Esophagus (tissue), 2 donors: ENCODE measurements at regions not wholly inside any gene's neighbourhood (a gene's known extent, or its start where the extent isn't known, plus 50 kb on each side); places are given as distances from the start of the nearest gene placed in this dataset.

Experiments
- H3K27ac ChIP-seq, 2 donors: one replicate each; pipeline ENCODE4 v1.5.1; 2013; ENCODE audit warnings: low read depth in 2 of 2, mild to moderate bottlenecking in 2 of 2, inconsistent platforms in 1 of 2, low read length in 1 of 2, moderate library complexity in 1 of 2
- H3K27me3 ChIP-seq, 2 donors: one replicate each; pipeline ENCODE4 v1.6.1; 2013; ENCODE audit warnings: low read length in 2 of 2, control low read depth in 1 of 2, mild to moderate bottlenecking in 1 of 2; ENCODE audit not compliant: insufficient read depth in 2 of 2, control insufficient read depth in 1 of 2
- H3K36me3 ChIP-seq, 2 donors: one replicate each; pipeline ENCODE4 v1.6.1; 2013; ENCODE audit warnings: low read length in 1 of 2; ENCODE audit not compliant: control insufficient read depth in 2 of 2, insufficient read depth in 2 of 2
- H3K4me1 ChIP-seq, 2 donors: one replicate each; pipeline ENCODE4 v1.6.1; 2013; ENCODE audit warnings: low read length in 1 of 2; ENCODE audit not compliant: control insufficient read depth in 2 of 2, insufficient read depth in 2 of 2
- H3K4me3 ChIP-seq, 2 donors: one replicate each; pipeline ENCODE4 v1.5.1; 2013; ENCODE audit warnings: low read length in 2 of 2, mild to moderate bottlenecking in 2 of 2, low read depth in 1 of 2, moderate library complexity in 1 of 2
- H3K9me3 ChIP-seq, 2 donors: one replicate each; pipeline ENCODE4 v1.6.1; 2013; ENCODE audit warnings: mild to moderate bottlenecking in 2 of 2, low read depth in 1 of 2, low read length in 1 of 2, moderate library complexity in 1 of 2; ENCODE audit not compliant: control insufficient read depth in 2 of 2, insufficient read depth in 1 of 2
- whole genome bisulfite sequencing, 2 donors: extraction: QIAGEN DNeasy Blood & Tissue Kit; methylation state at CpG; one replicate each; pipeline ENCODE4 v1.1.7; 2013; 5-methylcytosine and 5-hydroxymethylcytosine counted together
- donor health status: healthy with polysubstance abuse.
- donor health status: Bipolar disorder and iron deficiency.

DNA sequence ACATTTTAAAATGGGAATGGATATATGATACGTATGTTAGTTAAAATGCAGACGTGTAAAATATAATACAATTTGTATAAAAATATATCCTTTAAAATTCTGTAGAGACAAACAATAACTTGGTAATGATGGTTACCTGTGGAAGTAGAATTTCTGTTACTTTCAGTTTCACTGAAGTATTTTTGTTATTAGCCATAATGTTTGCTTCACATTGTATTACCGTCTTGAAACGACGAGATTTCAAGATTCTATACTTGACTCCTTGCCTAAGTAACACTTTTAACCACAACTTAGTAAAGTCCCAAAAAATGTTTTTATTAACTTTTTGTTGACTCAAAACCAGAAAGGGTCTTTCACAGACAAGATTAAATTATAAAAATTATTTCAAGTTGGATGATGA is 488.3 kb upstream of the VRK2 start:
- Histone ChIP-seq H3K27ac (no peak overlapping the region), H3K4me3 (no peak overlapping the region), H3K36me3 (no peaks in the 10 kb centered on the region), H3K27me3 (no peaks in the 10 kb centered on the region), H3K4me1 (no peaks in the 10 kb centered on the region), H3K9me3 (no peaks in the 10 kb centered on the region)
- 80 to 82% methylated on average over 5 of the region's 5 CpGs for WGBS, 2 donors

DNA sequence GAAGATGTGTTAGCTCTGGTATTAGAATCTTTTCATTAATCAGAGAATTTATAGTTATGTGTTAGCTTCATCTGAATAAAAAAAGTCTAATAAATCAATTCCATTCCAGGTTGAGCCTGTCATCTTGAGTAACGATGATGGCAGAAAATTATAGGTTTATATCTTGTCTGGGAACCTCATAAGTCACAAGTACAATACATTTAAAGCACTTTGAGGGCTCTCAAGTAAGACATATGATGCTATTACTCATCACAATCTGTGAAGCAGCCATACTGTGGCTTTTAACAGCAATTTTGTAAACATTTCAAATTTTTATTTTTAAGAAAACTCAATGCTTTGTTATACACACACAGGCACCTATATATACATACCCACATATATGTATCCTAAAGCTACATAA is 484.1 kb upstream of the VRK2 start:
- no peak overlapping the region for H3K4me3 ChIP-seq
- WGBS, 2 donors: 65 to 75% methylated on average over 1 of the region's 1 CpG
- no peaks in the 10 kb centered on the region for H3K9me3 ChIP-seq
- H3K36me3 ChIP-seq: no peaks in the 10 kb centered on the region
- no peaks in the 10 kb centered on the region for H3K27me3 ChIP-seq
- H3K4me1 ChIP-seq: no peaks in the 10 kb centered on the region
- no peak overlapping the region for H3K27ac ChIP-seq

DNA sequence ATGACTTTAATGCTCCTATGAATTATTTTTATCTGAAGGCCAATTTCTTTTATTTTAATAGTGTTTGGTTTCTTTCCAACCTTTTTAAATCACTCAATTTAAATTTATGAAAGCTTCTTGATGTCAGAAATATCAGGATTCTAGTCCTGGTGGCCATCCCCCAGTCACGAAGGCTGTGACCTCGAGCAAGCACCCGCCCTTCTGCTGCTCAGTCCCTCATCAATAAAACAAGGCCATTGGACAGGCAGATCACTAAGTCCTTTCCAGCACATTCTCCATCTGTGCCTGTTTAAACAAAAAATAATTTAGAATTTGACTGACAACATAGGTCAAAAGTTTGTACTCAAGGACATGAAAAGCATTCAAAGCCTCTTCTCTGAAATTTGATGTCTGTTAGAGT is 483.6 kb upstream of the VRK2 start:
- H3K27ac ChIP-seq: no peak overlapping the region
- H3K4me3 ChIP-seq: no peak overlapping the region
- H3K27me3 ChIP-seq: no peaks in the 10 kb centered on the region
- 78 to 84% methylated on average over 3 of the region's 3 CpGs for WGBS, 2 donors
- no peaks in the 10 kb centered on the region for H3K9me3 ChIP-seq
- no peaks in the 10 kb centered on the region for H3K36me3 ChIP-seq
- no peaks in the 10 kb centered on the region for H3K4me1 ChIP-seq

DNA sequence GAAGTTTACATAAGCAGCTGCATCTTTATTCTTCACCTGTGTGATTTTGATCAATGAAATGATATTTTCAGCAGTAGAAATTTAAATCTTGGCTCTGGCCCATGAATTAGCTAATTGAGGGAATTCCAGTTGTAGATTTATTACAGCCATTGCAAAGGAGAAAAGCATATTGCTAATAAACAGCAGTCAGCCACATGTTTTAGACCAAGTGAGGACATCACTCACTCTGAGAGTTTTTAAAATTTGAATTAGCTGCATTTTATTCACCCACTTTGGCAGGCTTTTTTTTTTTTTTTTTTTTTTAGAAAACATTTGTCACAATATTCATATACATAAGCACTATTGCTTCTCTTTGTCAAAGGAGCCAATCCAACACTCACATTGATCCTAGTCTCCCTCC is 479.4 kb upstream of the VRK2 start:
- Histone ChIP-seq H3K27ac (no peak overlapping the region), H3K36me3 (no peaks in the 10 kb centered on the region), H3K4me1 (no peaks in the 10 kb centered on the region), H3K9me3 (peaks cover 0 to 2% of the 10 kb centered on the region in 2 donors), H3K4me3 (no peak overlapping the region), H3K27me3 (no peaks in the 10 kb centered on the region)

DNA sequence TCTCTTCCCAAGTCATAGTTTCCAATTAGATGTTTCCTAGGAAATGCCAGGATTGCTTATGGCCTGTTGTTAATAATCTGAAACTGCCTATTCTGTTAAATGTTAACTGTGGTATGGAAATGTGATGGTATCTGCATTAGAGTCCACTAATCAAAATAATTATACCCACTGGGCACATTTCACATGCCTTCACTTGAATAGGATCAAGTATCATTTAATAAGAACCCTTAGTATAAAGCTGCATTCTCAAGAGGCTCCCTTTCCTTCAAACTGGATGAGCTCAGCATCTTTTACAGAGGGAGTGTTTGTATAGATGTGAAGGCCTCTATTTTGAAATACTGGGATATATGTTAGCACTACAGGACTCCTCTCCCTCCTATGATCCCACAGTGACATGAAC is 477.2 kb upstream of the VRK2 start:
- no peaks in the 10 kb centered on the region for H3K4me1 ChIP-seq
- H3K4me3 ChIP-seq: no peak overlapping the region
- peaks cover 0 to 2% of the 10 kb centered on the region in 2 donors for H3K9me3 ChIP-seq
- H3K27me3 ChIP-seq: no peaks in the 10 kb centered on the region
- no peak overlapping the region for H3K27ac ChIP-seq
- H3K36me3 ChIP-seq: no peaks in the 10 kb centered on the region

DNA sequence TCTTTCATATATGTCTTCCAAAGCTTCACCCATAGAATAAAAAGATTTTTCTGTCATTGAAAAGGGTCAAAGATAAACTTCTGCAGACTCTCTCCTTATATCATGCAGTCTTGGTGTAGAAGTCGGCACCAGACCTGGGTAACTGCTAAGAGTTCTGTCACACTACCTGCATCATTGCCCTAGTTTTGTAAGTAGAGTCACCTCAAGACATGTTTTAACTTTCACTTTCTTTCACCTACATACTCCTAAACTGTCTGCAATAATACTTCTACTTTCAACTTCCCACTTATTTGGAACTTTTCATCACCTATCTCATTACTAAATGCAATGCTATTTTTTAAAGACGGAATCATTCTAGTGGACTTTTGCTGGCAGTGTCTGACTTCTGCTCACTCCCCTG is 475.6 kb upstream of the VRK2 start:
- Histone ChIP-seq H3K27ac (no peak overlapping the region), H3K27me3 (no peaks in the 10 kb centered on the region), H3K36me3 (no peaks in the 10 kb centered on the region), H3K9me3 (peaks cover 0 to 2% of the 10 kb centered on the region in 2 donors), H3K4me1 (no peaks in the 10 kb centered on the region), H3K4me3 (no peak overlapping the region)
- WGBS, 2 donors: 86 to 89% methylated on average over 2 of the region's 2 CpGs

DNA sequence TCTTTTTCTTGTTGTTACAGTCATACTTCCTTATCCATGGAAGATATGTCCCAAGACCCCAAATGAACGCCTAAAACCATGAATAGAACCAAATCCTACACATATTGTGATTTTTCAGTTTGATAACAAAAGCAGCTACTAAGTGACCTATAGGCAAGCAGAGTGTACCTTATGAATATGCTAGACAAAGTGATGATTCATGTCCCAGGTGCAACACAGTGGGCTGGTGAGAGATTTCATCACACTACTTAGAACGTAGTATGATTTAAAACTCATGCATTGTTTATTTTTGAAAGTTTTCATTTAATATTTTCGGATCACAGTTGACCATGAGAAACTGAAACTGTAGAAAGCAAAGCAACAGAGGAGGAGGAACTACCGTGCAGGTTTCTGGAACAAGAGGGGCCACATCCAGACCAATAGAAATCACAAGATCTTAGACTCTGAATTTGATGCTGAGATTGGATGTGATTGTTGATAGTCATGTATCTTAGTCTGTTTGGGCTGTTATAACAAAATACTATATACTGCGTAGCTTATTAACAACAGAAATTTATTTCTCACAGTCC is 470.8 kb upstream of the VRK2 start:
- WGBS, 2 donors: 69 to 73% methylated on average over 5 of the region's 5 CpGs
- Histone ChIP-seq H3K4me3 (no peak overlapping the region), H3K4me1 (no peaks in the 10 kb centered on the region), H3K9me3 (no peaks in the 10 kb centered on the region), H3K27ac (no peak overlapping the region), H3K36me3 (no peaks in the 10 kb centered on the region), H3K27me3 (no peaks in the 10 kb centered on the region)

DNA sequence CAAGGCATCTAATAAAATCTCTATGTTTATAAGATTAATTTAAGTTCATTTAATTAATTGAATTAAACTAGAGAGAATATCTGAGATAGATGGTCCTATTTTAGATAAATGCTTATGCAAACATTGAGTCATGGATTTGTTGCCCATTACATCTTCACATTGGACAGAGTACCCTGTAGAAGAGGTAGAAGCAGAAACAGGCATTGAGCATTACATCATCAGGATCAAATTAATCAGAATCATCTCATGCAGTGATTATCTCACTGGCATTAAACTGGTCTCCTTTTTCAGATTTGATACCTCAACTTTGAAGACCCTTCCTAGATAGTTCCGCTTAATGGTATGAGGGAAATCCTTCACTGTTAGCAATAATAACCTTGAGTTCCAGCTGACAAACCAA is 469.6 kb upstream of the VRK2 start:
- H3K27me3 ChIP-seq: no peaks in the 10 kb centered on the region
- no peak overlapping the region for H3K27ac ChIP-seq
- WGBS, 2 donors: 94 to 96% methylated on average over 1 of the region's 1 CpG

DNA sequence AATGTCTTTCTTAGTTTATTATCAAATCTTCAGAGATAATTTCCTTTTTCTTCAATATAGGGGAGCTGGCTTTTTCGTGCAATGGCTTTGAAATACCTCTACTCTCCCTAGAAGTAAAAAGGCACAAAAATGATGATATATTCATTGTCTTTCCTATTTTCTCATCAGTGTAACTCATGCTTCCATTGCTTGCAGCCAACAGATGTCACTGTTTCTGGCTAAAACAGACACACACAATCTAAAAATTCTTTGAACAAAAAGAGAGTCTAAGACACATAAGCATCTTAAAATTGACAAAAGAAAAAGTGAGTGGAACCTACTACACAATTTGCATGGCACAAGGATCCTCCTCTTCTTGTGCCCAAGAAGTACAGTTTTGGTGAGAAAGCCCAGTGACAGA is 448.7 kb upstream of the VRK2 start:
- no peaks in the 10 kb centered on the region for H3K27me3 ChIP-seq
- 75 to 87% methylated on average over 1 of the region's 1 CpG for WGBS, 2 donors
- no peaks in the 10 kb centered on the region for H3K36me3 ChIP-seq
- H3K9me3 ChIP-seq: peaks cover 3 to 4% of the 10 kb centered on the region in 2 donors
- H3K4me1 ChIP-seq: no peaks in the 10 kb centered on the region
- no peak overlapping the region for H3K27ac ChIP-seq
- no peak overlapping the region for H3K4me3 ChIP-seq

More for the DNA sequence above, 469.6 kb upstream of the VRK2 start:
- Histone ChIP-seq H3K9me3 (no peaks in the 10 kb centered on the region), H3K4me1 (no peaks in the 10 kb centered on the region), H3K4me3 (no peak overlapping the region), H3K36me3 (no peaks in the 10 kb centered on the region)

DNA sequence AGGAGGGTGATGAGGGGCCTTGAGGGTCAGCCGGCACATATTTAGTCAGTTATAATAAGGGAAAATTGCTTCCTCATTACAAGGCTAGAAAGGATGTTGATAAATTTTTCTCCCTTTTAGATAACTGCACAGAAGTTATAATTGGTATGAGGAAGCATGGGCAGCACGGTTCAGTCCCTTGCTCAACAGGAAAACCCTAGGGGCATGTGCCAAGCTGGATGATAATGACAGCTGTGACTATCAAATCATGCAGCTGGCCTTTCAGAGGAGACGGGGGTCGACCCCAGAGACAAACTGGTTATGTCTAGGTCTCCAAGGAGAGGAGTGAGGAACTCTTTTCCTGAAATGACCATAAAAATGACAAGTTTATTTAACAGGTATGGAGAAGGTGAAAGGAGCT is 448.1 kb upstream of the VRK2 start:
- Histone ChIP-seq H3K27me3 (no peaks in the 10 kb centered on the region), H3K4me3 (no peak overlapping the region), H3K9me3 (peaks cover 2 to 4% of the 10 kb centered on the region in 2 donors), H3K27ac (no peak overlapping the region), H3K4me1 (no peaks in the 10 kb centered on the region), H3K36me3 (no peaks in the 10 kb centered on the region)
- 36 to 43% methylated on average over 4 of the region's 4 CpGs for WGBS, 2 donors
